PC-9 (cell line): ENCODE measurements at regions not wholly inside any gene's neighbourhood (a gene's known extent, or its start where the extent isn't known, plus 50 kb on each side); places are given as distances from the start of the nearest gene placed in this dataset.
"Not testable (repeated sequence)": the region's sequence is repeated elsewhere in the genome, so short reads cannot be mapped to it uniquely, and the experiment has no call there.

Experiments
- CTCF ChIP-seq: fragments of 200-600 bp; sonication (generic); conservative IDR thresholded peaks from 2 replicates; pipeline ENCODE4 v1.6.1; 2017; ENCODE audit warnings: mixed run types, antibody characterized with exemption, mild to moderate bottlenecking, moderate library complexity
- EZH2 ChIP-seq: fragments of 200-600 bp; sonication (generic); IDR thresholded peaks from 2 replicates; pipeline ENCODE4 v1.8.0; 2017; ENCODE audit warnings: antibody characterized with exemption, low read depth

GRCh38 chr18:71212739-71213138 lies 923.9 kb downstream of the SOCS6 start:
- not testable (repeated sequence) for TF ChIP-seq EZH2, CTCF
